ENCODE measurements at regions not wholly inside any gene's neighbourhood (a gene's known extent, or its start where the extent isn't known, plus 50 kb on each side); places are given as distances from the start of the nearest gene placed in this dataset.

- no peak for DNase-seq (ENCODE audit: low read depth, low spot score)
- Histone ChIP-seq H3K9ac (ENCODE audit: insufficient read length, low read depth) (no peak overlapping the region), H3K4me3 (ENCODE audit: insufficient read length, low read depth) (no peak overlapping the region), H3K36me3 (ENCODE audit: insufficient read depth, insufficient read length, low read length) (no peaks in the 10 kb centered on the region), H3K4me1 (ENCODE audit: insufficient read depth, insufficient read length) (no peaks in the 10 kb centered on the region), H3K9me3 (ENCODE audit: insufficient read depth, low read length) (no peaks in the 10 kb centered on the region), H3K27me3 (ENCODE audit: insufficient read depth, insufficient read length) (no peaks in the 10 kb centered on the region)
- TF ChIP-seq SUZ12 (IDR thresholded peaks at IDR 0.05; ENCODE audit: extremely low read depth, insufficient read depth, insufficient read length) (no peak), YY1 (IDR thresholded peaks at IDR 0.05; ENCODE audit: insufficient read depth, insufficient read length) (no peak), ZNF274 (IDR thresholded peaks at IDR 0.05; ENCODE audit: low read depth, low read length) (no peak)
These were observed 63.9 kb upstream of the MVB12B start for GRCh38 chr9:126262738-126263137.

GRCh38 chr9:126270556-126270955, 56.1 kb upstream of the MVB12B start:
- DNase-seq (ENCODE audit: low read depth, low spot score) = no peak
- Histone ChIP-seq H3K4me1 (ENCODE audit: insufficient read depth, insufficient read length) (peaks cover 3% of the 10 kb centered on the region), H3K9ac (ENCODE audit: insufficient read length, low read depth) (no peak overlapping the region), H3K27me3 (ENCODE audit: insufficient read depth, insufficient read length) (peaks cover 8% of the 10 kb centered on the region), H3K4me3 (ENCODE audit: insufficient read length, low read depth) (no peak overlapping the region), H3K36me3 (ENCODE audit: insufficient read depth, insufficient read length, low read length) (no peaks in the 10 kb centered on the region), H3K9me3 (ENCODE audit: insufficient read depth, low read length) (no peaks in the 10 kb centered on the region)
- no peak for TF ChIP-seq ZNF274 (IDR thresholded peaks at IDR 0.05; ENCODE audit: low read depth, low read length)
- TF ChIP-seq YY1 (IDR thresholded peaks at IDR 0.05; ENCODE audit: insufficient read depth, insufficient read length) = no peak
- no peak for TF ChIP-seq SUZ12 (IDR thresholded peaks at IDR 0.05; ENCODE audit: extremely low read depth, insufficient read depth, insufficient read length)

- Histone ChIP-seq H3K4me3 (ENCODE audit: insufficient read length, low read depth) (no peak overlapping the region), H3K27me3 (ENCODE audit: insufficient read depth, insufficient read length) (no peaks in the 10 kb centered on the region), H3K36me3 (ENCODE audit: insufficient read depth, insufficient read length, low read length) (no peaks in the 10 kb centered on the region), H3K9ac (ENCODE audit: insufficient read length, low read depth) (peak overlapping the region; percentile 37), H3K4me1 (ENCODE audit: insufficient read depth, insufficient read length) (peaks cover 4% of the 10 kb centered on the region), H3K9me3 (ENCODE audit: insufficient read depth, low read length) (no peaks in the 10 kb centered on the region)
- peak; percentile 38 for DNase-seq (ENCODE audit: low read depth, low spot score)
- TF ChIP-seq SUZ12 (IDR thresholded peaks at IDR 0.05; ENCODE audit: extremely low read depth, insufficient read depth, insufficient read length) (no peak), YY1 (IDR thresholded peaks at IDR 0.05; ENCODE audit: insufficient read depth, insufficient read length) (no peak), ZNF274 (IDR thresholded peaks at IDR 0.05; ENCODE audit: low read depth, low read length) (no peak)
These were observed 51.1 kb upstream of the MVB12B start for GRCh38 chr9:126275386-126276001.

GRCh38 chr9:126276056-126276728, 50.4 kb upstream of the MVB12B start:
- Histone ChIP-seq H3K4me3 (ENCODE audit: insufficient read length, low read depth) (no peak overlapping the region), H3K27me3 (ENCODE audit: insufficient read depth, insufficient read length) (no peaks in the 10 kb centered on the region), H3K9ac (ENCODE audit: insufficient read length, low read depth) (no peak overlapping the region), H3K9me3 (ENCODE audit: insufficient read depth, low read length) (no peaks in the 10 kb centered on the region), H3K4me1 (ENCODE audit: insufficient read depth, insufficient read length) (peaks cover 4% of the 10 kb centered on the region), H3K36me3 (ENCODE audit: insufficient read depth, insufficient read length, low read length) (no peaks in the 10 kb centered on the region)
- TF ChIP-seq SUZ12 (IDR thresholded peaks at IDR 0.05; ENCODE audit: extremely low read depth, insufficient read depth, insufficient read length) (no peak), ZNF274 (IDR thresholded peaks at IDR 0.05; ENCODE audit: low read depth, low read length) (no peak), YY1 (IDR thresholded peaks at IDR 0.05; ENCODE audit: insufficient read depth, insufficient read length) (no peak)
- DNase-seq (ENCODE audit: low read depth, low spot score) = no peak

All from NT2/D1 (cell line).